HFF-Myc (cell line): ENCODE measurements at regions not wholly inside any gene's neighbourhood (a gene's known extent, or its start where the extent isn't known, plus 50 kb on each side); places are given as distances from the start of the nearest gene placed in this dataset.

Experiments used
- DNase-seq: peaks from one replicate; pipeline ENCODE4 v3.0.0-alpha.2; 2011; ENCODE audit warnings: low read depth; ENCODE audit errors: extremely low read depth
- H3K4me3 ChIP-seq: replicated peaks from 2 replicates; pipeline ENCODE4 v1.5.1; 2011; ENCODE audit warnings: low read depth, mild to moderate bottlenecking, control low read depth, low read length
- CTCF ChIP-seq: IDR thresholded peaks from 2 replicates; pipeline ENCODE4 v1.5.1; 2012; ENCODE audit warnings: mild to moderate bottlenecking, low read depth, low read length, control low read depth; ENCODE audit errors: missing control alignments

GRCh38 chr12:115752913-115753726, 524.4 kb downstream of the MED13L start:
- H3K4me3 ChIP-seq, result no peak overlapping the region
- TF ChIP-seq CTCF, result peak; percentile 58
- DNase-seq, result peak; percentile 77

- H3K4me3 ChIP-seq, result no peak overlapping the region
- DNase-seq, result no peak
- TF ChIP-seq CTCF, result no peak
Measured at GRCh38 chr12:115752156-115752555, 525.3 kb downstream of the MED13L start.

- no peak for DNase-seq
- H3K4me3 ChIP-seq, result no peak overlapping the region
- no peak for TF ChIP-seq CTCF
Measured at GRCh38 chr12:115750340-115750739, 527.2 kb downstream of the MED13L start.

- no peak for DNase-seq
- TF ChIP-seq CTCF, result no peak
- H3K4me3 ChIP-seq, result no peak overlapping the region
Measured at GRCh38 chr12:115749071-115749841, 528.2 kb downstream of the MED13L start.

- TF ChIP-seq CTCF, result no peak
- DNase-seq, result no peak
- H3K4me3 ChIP-seq, result no peak overlapping the region
Measured at GRCh38 chr12:115740586-115741155, 536.8 kb downstream of the MED13L start.

- DNase-seq, result no peak
- no peak for TF ChIP-seq CTCF
- H3K4me3 ChIP-seq, result no peak overlapping the region
Measured at GRCh38 chr12:115737895-115738294, 539.6 kb downstream of the MED13L start.
